HG02943 (cell line): ENCODE measurements at regions not wholly inside any gene's neighbourhood (a gene's known extent, or its start where the extent isn't known, plus 50 kb on each side); places are given as distances from the start of the nearest gene placed in this dataset.

ENCODE experiments used
- ATAC-seq: cut with Tn5 transposase; IDR thresholded peaks from one replicate; pipeline ENCODE4 v1.9.1; 2021; ENCODE audit warnings: mild to moderate bottlenecking, low read depth, moderate library complexity; ENCODE audit not compliant: unreplicated experiment

- ATAC-seq, result no peak
These were observed 224.2 kb upstream of the STARD13 start for GRCh38 chr13:33509642-33510229.

DNA sequence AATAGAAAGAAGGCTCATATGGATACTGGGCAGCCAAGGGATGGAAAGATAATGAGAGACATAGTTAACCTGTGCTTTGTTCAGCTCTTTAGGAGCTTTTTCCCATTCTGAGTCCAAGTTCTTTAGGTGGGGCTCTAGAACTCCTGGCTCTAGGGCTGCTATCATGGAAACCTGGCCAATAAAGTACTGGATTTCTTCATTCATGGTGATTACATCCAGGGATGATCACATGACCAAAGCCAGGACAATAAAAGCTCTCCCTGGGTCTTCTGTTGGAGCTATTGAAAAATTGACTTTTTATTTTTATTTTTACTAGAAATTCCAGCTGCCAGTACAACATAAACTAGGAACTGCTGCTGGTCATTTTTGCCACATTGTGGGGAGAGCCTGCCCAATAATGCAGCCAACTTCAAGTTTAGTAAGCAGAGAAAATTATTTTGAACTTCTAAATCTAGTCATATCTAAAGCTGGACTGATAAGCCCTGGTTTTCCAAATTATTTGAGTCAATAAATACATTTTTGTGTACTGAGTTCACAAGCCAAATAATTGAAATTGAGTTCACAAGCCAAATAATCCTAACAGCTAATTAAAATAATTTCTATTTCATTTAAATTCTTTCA lies 224.9 kb upstream of the STARD13 start:
- no peak for ATAC-seq

DNA sequence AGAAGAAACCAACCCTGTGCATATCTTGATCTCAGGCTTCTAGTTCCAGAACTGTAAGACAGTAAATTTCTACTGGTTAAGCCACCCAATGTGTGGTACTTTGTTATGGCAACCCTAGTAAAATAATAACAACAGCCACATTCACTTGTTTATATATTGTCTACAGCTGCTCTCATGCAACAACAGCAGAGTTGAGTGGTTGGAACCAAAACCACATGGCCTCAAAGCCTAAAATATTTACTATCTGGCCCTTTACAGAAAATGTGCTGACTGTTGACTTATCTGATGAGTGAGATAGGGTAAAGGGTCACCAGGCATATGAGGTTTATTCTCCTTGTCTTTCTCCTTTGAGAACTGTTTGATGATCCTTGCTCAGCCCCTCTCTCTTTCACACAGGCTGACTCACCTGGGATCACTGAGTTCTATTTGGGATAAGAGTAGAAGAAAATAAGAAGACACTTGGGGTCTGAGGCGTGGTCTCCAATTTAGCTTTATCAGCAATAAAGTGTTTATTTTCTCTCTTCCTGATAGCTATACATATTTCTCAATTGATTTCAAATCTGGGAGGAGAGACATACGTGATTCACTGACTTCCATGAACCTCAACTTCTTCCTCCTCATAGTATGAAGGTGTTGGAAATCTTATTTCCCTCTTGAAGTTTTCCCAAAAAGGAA lies 227.5 kb upstream of the STARD13 start:
- ATAC-seq, result no peak

GRCh38 chr13:33514362-33514761 lies 228.8 kb upstream of the STARD13 start:
- no peak for ATAC-seq

DNA sequence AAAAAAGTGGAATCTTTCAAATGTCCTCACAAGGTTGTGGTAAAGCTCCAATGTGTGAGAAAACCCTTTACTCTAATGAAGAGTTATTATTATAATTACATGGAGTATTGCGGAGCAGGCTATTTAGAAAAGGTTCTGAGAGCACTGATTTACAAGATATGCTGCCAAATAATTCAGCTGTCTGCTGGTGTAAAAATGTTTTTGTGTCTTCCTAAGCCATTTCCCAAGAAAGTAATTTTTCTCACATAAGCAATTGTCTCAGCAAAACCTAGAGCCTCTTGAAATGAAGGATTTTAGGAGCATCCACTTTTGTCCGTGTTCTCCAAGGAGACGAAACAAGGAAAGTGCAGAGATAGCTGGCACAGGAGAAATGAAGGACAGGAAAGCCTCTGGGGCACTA lies 229.6 kb upstream of the STARD13 start:
- no peak for ATAC-seq

GRCh38 chr13:33518452-33518851 lies 232.9 kb upstream of the STARD13 start:
- ATAC-seq, result no peak

DNA sequence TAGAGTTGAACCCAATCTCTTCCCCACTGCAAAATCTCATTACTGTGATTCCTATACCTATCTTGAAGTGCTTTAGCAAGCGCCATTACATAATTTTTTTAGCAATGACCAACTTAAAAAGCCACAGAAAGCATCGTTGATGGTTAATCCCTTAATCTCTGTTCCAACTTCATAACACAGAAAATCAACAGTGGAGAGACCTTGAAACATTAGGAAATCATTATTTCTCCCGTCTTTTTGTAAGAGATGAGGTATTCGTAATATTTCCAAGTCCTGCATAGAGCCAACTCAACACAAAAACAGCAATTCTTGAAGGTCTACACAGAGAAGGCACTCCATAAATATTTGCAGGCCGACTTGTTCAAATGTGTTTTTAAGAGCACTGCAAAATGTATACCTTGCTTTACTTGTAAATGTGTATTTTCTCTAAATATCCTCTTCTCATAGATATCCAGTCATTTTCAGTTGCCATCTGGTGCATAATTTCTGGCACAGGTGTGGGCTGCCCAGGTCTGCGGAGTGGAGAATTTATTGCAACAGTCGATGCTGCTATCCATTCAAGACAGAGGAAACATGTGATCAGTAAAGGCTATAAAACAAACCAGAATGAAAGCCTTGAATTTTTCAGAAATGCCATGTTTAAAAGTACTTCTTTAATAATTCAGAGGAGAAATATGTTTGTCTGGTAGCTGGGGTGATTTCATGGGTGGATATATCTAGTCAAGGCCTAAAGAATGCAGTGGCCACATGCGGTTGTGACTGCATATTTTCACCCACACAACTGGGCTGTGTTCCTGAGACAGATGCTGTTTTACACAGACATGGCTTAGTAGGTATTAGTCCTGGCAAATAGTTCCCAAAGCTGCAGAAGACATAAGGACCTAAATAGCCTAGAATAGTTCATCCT lies 234.3 kb upstream of the STARD13 start:
- ATAC-seq, result no peak

DNA sequence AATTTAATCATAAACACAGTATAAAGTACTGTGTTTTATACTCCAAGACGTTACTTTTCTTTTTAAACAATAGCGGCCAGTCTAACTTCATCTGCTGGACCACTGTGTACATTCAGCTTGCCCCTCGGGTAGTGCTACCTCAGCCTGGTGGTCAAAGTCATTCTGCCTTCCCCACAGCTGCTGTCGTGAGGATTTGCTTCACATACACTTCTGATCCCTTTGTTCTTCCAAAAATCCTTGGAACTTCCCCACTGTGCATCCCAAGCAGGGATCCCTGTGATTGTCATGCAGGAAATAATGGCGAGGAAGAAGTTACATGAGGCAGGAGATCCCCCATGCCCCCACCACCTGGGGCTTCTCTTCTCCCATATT lies 234.9 kb upstream of the STARD13 start:
- no peak for ATAC-seq

- ATAC-seq, result no peak
These were observed 238.5 kb upstream of the STARD13 start for GRCh38 chr13:33524086-33524485.

DNA sequence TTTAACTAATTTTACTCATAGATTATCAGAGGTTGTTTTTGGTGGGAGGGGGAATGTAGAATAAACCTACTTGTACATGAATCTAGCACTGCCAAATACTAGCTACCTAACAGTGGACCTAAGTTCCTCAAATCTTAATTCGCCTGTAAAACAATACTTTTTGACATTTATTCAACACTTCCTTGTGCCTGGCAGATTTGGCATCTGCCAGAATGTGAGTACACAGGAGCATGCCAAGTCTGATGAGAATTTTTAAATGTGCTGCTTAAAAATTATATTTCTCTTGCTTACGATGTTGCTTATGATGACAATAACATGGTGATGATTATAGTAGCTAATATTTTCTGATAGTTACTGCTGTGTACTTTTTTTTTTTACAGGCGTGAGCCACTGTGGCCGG lies 240.2 kb upstream of the STARD13 start:
- ATAC-seq, result no peak

DNA sequence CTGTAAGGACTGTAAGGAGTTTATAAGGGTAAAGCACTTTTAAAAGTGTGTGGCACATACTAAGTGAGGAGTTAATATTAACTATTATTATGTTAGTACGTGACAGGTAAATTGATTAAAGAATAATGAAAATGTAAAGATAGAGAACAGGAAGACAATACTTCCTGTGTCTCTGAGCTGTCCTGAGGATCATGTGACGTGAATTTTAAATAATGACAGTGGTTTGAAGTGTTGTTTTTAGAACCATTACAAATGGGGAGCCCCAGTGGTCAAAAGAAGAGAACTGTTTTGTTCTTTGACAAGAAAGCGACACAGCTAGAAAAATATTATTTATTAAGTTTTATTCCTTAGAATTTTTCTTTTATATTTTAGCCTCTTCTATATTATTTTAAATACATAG lies 241.2 kb upstream of the STARD13 start:
- ATAC-seq, result no peak

DNA sequence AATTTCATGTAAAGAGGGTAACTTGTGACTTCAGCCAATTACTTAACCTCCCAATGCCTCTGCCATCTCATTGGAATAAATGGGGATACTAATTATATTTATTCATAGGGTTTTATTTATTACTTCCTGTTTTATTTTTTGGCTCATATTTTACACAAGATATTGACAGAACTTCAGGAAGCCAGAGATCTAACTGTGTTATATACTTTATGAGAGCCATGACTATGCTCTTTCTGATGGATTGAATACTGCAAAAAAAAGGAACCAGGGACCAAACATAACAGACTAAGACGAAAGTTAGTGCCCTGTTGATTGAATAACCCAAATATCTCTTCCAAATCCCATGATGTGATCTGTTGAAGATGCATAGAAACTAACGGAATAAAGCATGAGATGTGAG lies 243.3 kb upstream of the STARD13 start:
- no peak for ATAC-seq

GRCh38 chr13:33531484-33531883 lies 245.9 kb upstream of the STARD13 start:
- ATAC-seq, result no peak

DNA sequence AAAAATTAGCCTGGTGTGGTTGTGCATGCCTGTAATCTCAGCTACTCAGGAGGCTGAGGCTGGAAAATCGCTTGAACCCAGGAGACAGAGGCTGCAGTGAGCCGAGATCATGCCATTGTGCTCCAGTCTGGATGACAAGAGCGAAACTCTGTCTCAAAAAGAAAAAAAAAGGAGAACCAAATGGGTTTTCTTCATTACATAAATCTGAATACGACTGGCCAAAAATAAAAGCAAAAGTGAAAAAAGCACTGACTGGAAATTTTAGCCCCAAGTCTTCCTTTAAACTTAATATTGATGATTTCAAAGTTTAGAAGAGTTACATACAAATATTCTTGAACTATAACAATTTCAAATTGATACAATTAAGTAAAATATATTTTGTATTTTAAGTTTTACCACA lies 249.5 kb upstream of the STARD13 start:
- no peak for ATAC-seq

- no peak for ATAC-seq
These were observed 251.0 kb upstream of the STARD13 start for GRCh38 chr13:33536601-33537000.

- ATAC-seq, result no peak
These were observed 251.5 kb upstream of the STARD13 start for GRCh38 chr13:33537026-33537425.

- ATAC-seq, result no peak
These were observed 252.1 kb upstream of the STARD13 start for GRCh38 chr13:33537676-33538075.

DNA sequence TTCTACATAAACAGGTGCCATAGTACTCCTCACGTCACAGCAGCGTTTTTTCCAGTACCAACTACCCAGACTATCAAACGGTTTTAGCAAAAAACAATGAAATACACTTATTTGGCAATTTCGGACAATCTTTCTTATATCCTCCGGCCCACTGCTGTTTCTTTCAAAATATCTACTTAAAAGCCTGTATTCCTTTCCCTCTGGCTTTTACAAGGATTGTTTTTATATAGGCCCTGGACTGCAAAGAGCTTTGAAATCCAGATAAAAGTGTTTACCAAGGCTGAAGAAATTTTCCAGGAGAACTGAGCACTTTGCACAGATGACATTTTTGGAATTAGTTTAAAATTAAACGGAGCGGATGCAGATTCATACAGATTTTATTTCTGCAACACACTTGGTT lies 255.9 kb upstream of the STARD13 start:
- ATAC-seq, result no peak

- no peak for ATAC-seq
These were observed 256.4 kb upstream of the STARD13 start for GRCh38 chr13:33541962-33542308.

DNA sequence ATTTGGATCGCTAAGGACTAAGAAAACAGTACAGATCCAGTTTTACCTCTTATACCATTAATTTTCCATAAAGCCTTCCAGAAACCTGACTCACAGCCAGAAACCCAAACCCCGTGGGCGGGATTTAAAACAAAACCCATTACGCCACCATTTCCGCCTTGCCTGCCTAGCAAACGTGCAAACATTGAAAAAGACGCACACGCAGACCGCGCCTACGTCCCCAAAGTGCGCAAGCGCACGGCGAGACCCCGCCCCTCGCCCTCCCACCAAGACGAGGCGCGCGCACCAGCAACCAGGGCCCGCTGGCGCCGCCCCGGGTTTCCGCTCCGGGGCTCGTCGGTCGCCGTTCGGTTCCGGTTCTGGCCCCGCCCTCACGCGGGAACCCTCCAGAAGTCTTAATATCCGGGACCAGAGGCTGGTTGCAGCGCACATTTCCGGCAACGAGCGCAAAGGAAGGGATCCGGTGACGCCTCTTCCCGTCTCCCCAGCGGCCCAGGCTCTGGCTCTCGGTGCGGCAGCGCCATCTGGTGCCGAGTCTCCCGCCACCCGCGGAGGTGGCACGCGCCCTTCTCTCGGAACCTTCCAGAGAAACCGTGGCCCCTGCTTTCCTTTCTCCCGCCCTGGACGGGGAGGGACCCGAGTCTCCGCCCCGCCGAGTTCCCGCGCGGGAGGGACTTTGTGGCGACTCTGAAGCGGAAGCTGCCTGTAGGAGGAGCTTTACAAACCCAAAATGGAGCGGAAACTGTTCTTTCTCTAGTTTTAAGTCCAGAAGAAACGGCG lies 256.9 kb upstream of the STARD13 start:
- peak; percentile 86 for ATAC-seq

DNA sequence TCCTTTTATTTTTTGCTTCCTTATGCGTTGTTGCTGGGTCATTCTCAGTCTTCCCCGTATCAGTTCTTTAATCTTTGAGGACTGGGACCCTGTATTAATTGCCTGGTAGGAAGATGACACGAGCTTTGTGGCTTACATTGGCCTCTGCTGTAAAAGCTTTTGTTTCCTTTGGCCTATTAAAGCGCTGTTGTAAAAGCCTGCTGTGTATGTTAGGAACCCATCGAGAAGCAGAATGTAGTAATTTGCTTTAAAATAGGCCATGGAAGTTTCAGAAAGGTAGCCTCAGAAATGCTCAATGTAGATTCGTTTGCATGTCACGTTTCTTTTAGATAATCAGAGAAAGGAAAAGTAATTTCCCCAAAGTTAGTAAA lies 257.5 kb upstream of the STARD13 start:
- ATAC-seq, result no peak
